Smooth muscle cell (in vitro differentiated cells): ENCODE measurements at regions not wholly inside any gene's neighbourhood (a gene's known extent, or its start where the extent isn't known, plus 50 kb on each side); places are given as distances from the start of the nearest gene placed in this dataset.

Experiments used
- DNase-seq: peaks from one replicate; lab custom pipeline; 2025; ENCODE audit not compliant: unreplicated experiment; lab: John Stamatoyannopoulos, UW
- H2AFZ ChIP-seq: fragments of 200-600 bp; sonication (generic); 2 replicates; pipeline ENCODE4 v1.6.0; 2016; ENCODE audit warnings: antibody characterized with exemption, low read depth, mild to moderate bottlenecking
- H3F3A ChIP-seq: fragments of 200-600 bp; sonication (generic); 2 replicates; pipeline ENCODE4 v1.6.0; 2017; ENCODE audit warnings: antibody characterized with exemption, low read depth
- H3K27ac ChIP-seq: fragments of 200-600 bp; sonication (generic); 2 replicates; pipeline ENCODE4 v1.5.1; 2016; ENCODE audit warnings: low read depth, mild to moderate bottlenecking
- H3K27me3 ChIP-seq: fragments of 200-600 bp; sonication (generic); 2 replicates; pipeline ENCODE4 v1.6.1; 2016; ENCODE audit warnings: low read depth, mild to moderate bottlenecking
- H3K36me3 ChIP-seq: fragments of 200-600 bp; sonication (generic); 2 replicates; pipeline ENCODE4 v1.5.1; 2016; ENCODE audit warnings: low read depth
- H3K4me1 ChIP-seq: fragments of 200-600 bp; sonication (generic); 2 replicates; pipeline ENCODE4 v1.5.1; 2016; ENCODE audit warnings: low read depth
- H3K4me2 ChIP-seq: fragments of 200-600 bp; sonication (generic); 2 replicates; pipeline ENCODE4 v1.6.0; 2016; ENCODE audit warnings: mild to moderate bottlenecking
- H3K4me3 ChIP-seq: fragments of 200-600 bp; sonication (generic); 2 replicates; pipeline ENCODE4 v1.5.1; 2016; ENCODE audit warnings: mild to moderate bottlenecking
- H3K79me2 ChIP-seq: fragments of 200-600 bp; sonication (generic); 2 replicates; pipeline ENCODE4 v1.6.0; 2016; ENCODE audit warnings: low read depth, mild to moderate bottlenecking
- H3K9ac ChIP-seq: fragments of 200-600 bp; sonication (generic); 2 replicates; pipeline ENCODE4 v1.6.0; 2016; ENCODE audit warnings: low read depth
- H3K9me3 ChIP-seq: fragments of 200-600 bp; sonication (generic); replicated peaks from 2 replicates; pipeline ENCODE4 v1.5.1; 2016; ENCODE audit warnings: low read depth
- H4K20me1 ChIP-seq: fragments of 200-600 bp; sonication (generic); 2 replicates; pipeline ENCODE4 v1.6.0; 2016; ENCODE audit warnings: low read depth
- CTCF ChIP-seq: fragments of 200-600 bp; sonication (generic); IDR thresholded peaks from 2 replicates; pipeline ENCODE4 v1.5.1; 2017; ENCODE audit warnings: borderline replicate concordance, mild to moderate bottlenecking, antibody characterized with exemption; ENCODE audit not compliant: insufficient read depth, poor library complexity, severe bottlenecking
- WGBS: methylation state at CpG from one replicate; pipeline ENCODE4 v1.1.7; 2016; ENCODE audit warnings: low lambda C conversion rate; 5-methylcytosine and 5-hydroxymethylcytosine counted together

DNA sequence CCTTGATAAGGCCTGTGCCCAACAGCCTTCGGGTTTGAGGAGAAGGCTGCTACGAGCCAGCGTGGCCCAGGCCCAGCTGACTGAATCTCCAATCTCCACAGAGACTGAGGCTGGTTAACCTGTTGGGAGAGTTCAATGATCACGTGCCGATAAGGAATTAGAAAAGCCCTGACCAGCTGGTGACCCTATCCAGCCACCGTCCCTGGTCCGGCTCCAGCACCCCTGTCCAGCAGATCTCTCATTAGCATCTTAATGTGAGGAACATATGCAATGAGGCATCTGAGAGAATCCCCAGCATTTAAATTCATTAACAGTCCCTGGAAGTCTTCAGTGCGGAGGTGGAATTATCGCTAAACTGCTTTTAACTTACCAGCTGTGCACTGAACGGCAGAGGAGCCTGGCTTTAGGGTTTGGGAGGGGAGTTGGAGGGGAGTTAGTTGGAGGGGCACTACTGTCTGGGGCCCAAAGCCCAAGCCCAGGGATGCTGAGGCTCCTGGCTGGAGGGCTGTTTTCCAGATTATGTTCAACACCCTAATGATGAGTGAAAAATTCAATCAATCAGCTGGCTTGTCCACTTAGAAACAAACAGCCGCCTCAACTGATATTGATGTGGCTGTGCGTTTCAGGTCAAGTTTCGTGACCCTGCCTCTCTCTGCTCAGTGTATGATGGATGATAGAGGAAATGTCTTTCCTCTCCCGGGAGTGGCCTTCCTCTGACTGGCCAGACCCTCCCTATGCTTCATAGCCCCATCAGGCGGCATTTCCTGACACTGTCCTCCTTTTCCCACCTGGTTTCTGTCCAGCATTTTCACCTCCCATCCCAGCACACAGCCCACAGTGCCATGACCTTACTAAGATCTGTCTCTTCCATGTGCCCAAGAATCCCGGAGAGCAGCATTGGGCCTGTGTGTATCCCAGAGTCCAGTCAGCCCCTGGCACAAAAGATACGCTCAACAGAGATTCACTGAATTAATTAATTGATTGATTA is 184.5 kb downstream of the CCT6B start:
- no peak for DNase-seq
- Histone ChIP-seq H3F3A (no peaks in the 10 kb centered on the region), H3K4me3 (no peak overlapping the region), H3K27me3 (peaks cover 38% of the 10 kb centered on the region), H3K27ac (no peak overlapping the region), H3K9ac (no peak overlapping the region), H3K4me2 (no peak overlapping the region), H3K79me2 (no peaks in the 10 kb centered on the region), H4K20me1 (no peaks in the 10 kb centered on the region), H2AFZ (no peak overlapping the region), H3K9me3 (no peaks in the 10 kb centered on the region), H3K4me1 (peaks cover 7% of the 10 kb centered on the region), H3K36me3 (no peaks in the 10 kb centered on the region)
- 91% methylated on average over 17 of the region's 17 CpGs for whole genome bisulfite sequencing
- TF ChIP-seq CTCF: no peak

DNA sequence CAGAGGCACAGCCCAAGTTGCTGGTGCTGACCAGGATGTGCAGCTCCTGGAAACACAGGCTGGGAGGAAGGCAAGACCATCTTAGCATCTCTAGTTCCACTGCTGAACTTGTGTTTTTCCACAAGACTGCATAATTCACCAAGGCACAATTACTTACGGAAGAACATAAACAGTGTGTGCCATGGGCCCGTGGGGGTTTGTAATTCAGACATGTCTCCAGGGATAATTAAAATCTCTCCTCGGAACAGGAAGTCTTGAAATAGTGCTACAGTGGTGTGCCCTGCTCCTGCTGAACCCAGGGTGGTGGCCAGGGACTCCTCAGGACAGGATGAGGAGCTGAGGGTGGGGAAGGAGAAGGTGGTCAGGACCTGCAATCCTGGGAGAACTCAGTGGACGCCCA is 188.2 kb downstream of the CCT6B start:
- Histone ChIP-seq H3K27ac (no peak overlapping the region), H3K36me3 (no peaks in the 10 kb centered on the region), H3K4me1 (no peaks in the 10 kb centered on the region), H2AFZ (no peak overlapping the region), H3K9me3 (no peaks in the 10 kb centered on the region), H3K27me3 (peaks cover 65% of the 10 kb centered on the region), H3K4me2 (no peak overlapping the region), H3K79me2 (no peaks in the 10 kb centered on the region), H3K9ac (no peak overlapping the region), H3K4me3 (no peak overlapping the region), H3F3A (no peaks in the 10 kb centered on the region), H4K20me1 (no peaks in the 10 kb centered on the region)
- no peak for DNase-seq
- 86% methylated on average over 4 of the region's 4 CpGs for WGBS
- no peak for TF ChIP-seq CTCF

- H2AFZ ChIP-seq: no peak overlapping the region
- DNase-seq: no peak
Observed at GRCh38 chr17:34771891-34772290, 189.4 kb downstream of the CCT6B start.

More at GRCh38 chr17:34771891-34772290, 189.4 kb downstream of the CCT6B start:
- Histone ChIP-seq H3K79me2 (no peaks in the 10 kb centered on the region), H3K27ac (no peak overlapping the region), H3K9ac (no peak overlapping the region), H3K36me3 (no peaks in the 10 kb centered on the region), H3F3A (no peaks in the 10 kb centered on the region), H4K20me1 (no peaks in the 10 kb centered on the region), H3K4me3 (no peak overlapping the region), H3K4me2 (no peak overlapping the region), H3K4me1 (no peaks in the 10 kb centered on the region), H3K27me3 (peaks cover 65% of the 10 kb centered on the region), H3K9me3 (no peaks in the 10 kb centered on the region)
- TF ChIP-seq CTCF: no peak
- WGBS: 84% methylated on average over 5 of the region's 5 CpGs
